HCT116 (cell line): ENCODE measurements at regions not wholly inside any gene's neighbourhood (a gene's known extent, or its start where the extent isn't known, plus 50 kb on each side); places are given as distances from the start of the nearest gene placed in this dataset.

ENCODE experiments used
- ATAC-seq: fragments of 200-7000 bp; cut with Tn5 transposase; 2 replicates; pipeline ENCODE4 v1.9.1; 2020; ENCODE audit warnings: mild to moderate bottlenecking, moderate library complexity
- BruUV-seq: library from RNA; stranded (reverse); fragments of 400-500 nt; replicated peaks from 2 replicates; lab custom pipeline; 2021; lab: Mats Ljungman, UMichigan
- CTCF ChIA-PET: fragments of 300-600 bp; sonication (Branson Sonifier 250); formaldehyde crosslinking; loops from one replicate; lab custom pipeline; 2021; ENCODE audit warnings: antibody characterized with exemption; lab: Charles Lee
- POLR2A ChIA-PET: fragments of 300-600, 350-600 bp; sonication (Branson Sonifier 250); formaldehyde crosslinking; loops from one replicate; lab custom pipeline; 2021; ENCODE audit warnings: antibody characterized with exemption; lab: Charles Lee
- RAD21 ChIA-PET, 2 experiments: fragments of 300-600 bp; sonication (Branson Sonifier 250); formaldehyde crosslinking; loops; one replicate each; lab custom pipeline; 2023; ENCODE audit warnings: low total read pairs in 2 of 2; ENCODE audit not compliant: uncharacterized antibody in 2 of 2, unreplicated experiment in 2 of 2, low non-redundant PET in 1 of 2; lab: Charles Lee
- DNase-seq: peaks from one replicate; pipeline ENCODE4 v3.0.0-alpha.2; 2010; ENCODE audit warnings: low read depth, low spot score
- H2AFZ ChIP-seq: fragments of 200-600 bp; shearing (Covaris generic), sonication (generic); 2 replicates; pipeline ENCODE4 v1.6.1; 2017; ENCODE audit warnings: low read depth, mixed run types, mixed read lengths, antibody characterized with exemption, low read length; ENCODE audit not compliant: poor library complexity, severe bottlenecking
- H3K27ac ChIP-seq: 2 replicates; pipeline ENCODE4 v1.5.1; 2012; ENCODE audit warnings: low read depth, low read length
- H3K27me3 ChIP-seq: fragments of 200-600 bp; sonication (generic); 2 replicates; pipeline ENCODE4 v1.6.1; 2016; ENCODE audit warnings: mixed run types, low read length, mixed read lengths; ENCODE audit not compliant: insufficient read depth
- H3K36me3 ChIP-seq, 2 experiments: fragments of 200-500 bp in 1 of 2; fragments of 200-600 bp in 1 of 2; sonication (Bioruptor generic) in 1 of 2; sonication (generic) in 1 of 2; 2 replicates each; pipeline versions ENCODE4 v1.5.1 to v1.6.1; 2014 to 2016; ENCODE audit warnings: low read length in 2 of 2, inconsistent platforms in 1 of 2, mixed read lengths in 1 of 2, mixed run types in 1 of 2; ENCODE audit not compliant: insufficient read depth in 2 of 2, control insufficient read depth in 1 of 2
- H3K4me1 ChIP-seq, 2 experiments: fragments of 200-600 bp in 1 of 2; sonication (generic) in 1 of 2; 2 replicates each; pipeline versions ENCODE4 v1.5.1 to v1.6.1; 2012 to 2017; ENCODE audit warnings: low read length in 2 of 2, inconsistent platforms in 1 of 2, mild to moderate bottlenecking in 1 of 2, mixed read lengths in 1 of 2, mixed run types in 1 of 2, moderate library complexity in 1 of 2; ENCODE audit not compliant: insufficient read depth in 2 of 2, control insufficient read depth in 1 of 2
- H3K4me2 ChIP-seq: fragments of 200-600 bp; sonication (generic); 2 replicates; pipeline ENCODE4 v1.6.1; 2017; ENCODE audit warnings: mixed run types, low read length, mixed read lengths
- H3K4me3 ChIP-seq, 2 experiments: fragments of 200-600 bp in 1 of 2; sonication (generic) in 1 of 2; replicated peaks in 1 of 2; 2 replicates each; pipeline ENCODE4 v1.5.1; 2011 to 2016; ENCODE audit warnings: low read length in 2 of 2, control low read depth in 1 of 2, low read depth in 1 of 2, mild to moderate bottlenecking in 1 of 2, mixed read lengths in 1 of 2, mixed run types in 1 of 2
- H3K79me2 ChIP-seq: fragments of 200-600 bp; sonication (generic); 2 replicates; pipeline ENCODE4 v1.6.1; 2017; ENCODE audit warnings: mild to moderate bottlenecking, mixed run types, low read length, moderate library complexity, mixed read lengths; ENCODE audit not compliant: insufficient read depth
- H3K9ac ChIP-seq: fragments of 200-600 bp; sonication (generic); 2 replicates; pipeline ENCODE4 v1.6.1; 2016; ENCODE audit warnings: low read length, mixed read lengths
- H3K9me2 ChIP-seq: fragments of 200-600 bp; sonication (generic), shearing (Covaris generic); 2 replicates; pipeline ENCODE4 v1.6.1; 2017; ENCODE audit warnings: mixed run types, mild to moderate bottlenecking, moderate library complexity; ENCODE audit not compliant: insufficient read depth
- H3K9me3 ChIP-seq, 2 experiments: fragments of 200-500 bp in 1 of 2; fragments of 200-600 bp in 1 of 2; sonication (Bioruptor generic) in 1 of 2; sonication (generic) in 1 of 2; 2 replicates each; pipeline ENCODE4 v1.6.1; 2014 to 2017; ENCODE audit warnings: low read length in 2 of 2, mixed read lengths in 2 of 2, inconsistent platforms in 1 of 2, low read depth in 1 of 2, mild to moderate bottlenecking in 1 of 2, mixed run types in 1 of 2, moderate library complexity in 1 of 2; ENCODE audit not compliant: control insufficient read depth in 1 of 2, insufficient read depth in 1 of 2
- H4K20me1 ChIP-seq: fragments of 200-600 bp; sonication (generic), shearing (Covaris generic); 2 replicates; pipeline ENCODE4 v1.6.1; 2017; ENCODE audit warnings: mixed run types, mild to moderate bottlenecking, moderate library complexity; ENCODE audit not compliant: insufficient read depth
- CEBPB ChIP-seq: IDR thresholded peaks from 2 replicates; pipeline ENCODE4 v1.6.1; 2012; ENCODE audit warnings: low read depth
- JUND ChIP-seq: IDR thresholded peaks from 2 replicates; pipeline ENCODE4 v1.6.1; 2012
- SRF ChIP-seq: IDR thresholded peaks from 2 replicates; pipeline ENCODE4 v1.6.1; 2012; ENCODE audit warnings: low read depth
- TCF7L2 ChIP-seq: IDR thresholded peaks from 2 replicates; pipeline ENCODE4 v1.7.0; 2011; ENCODE audit warnings: borderline replicate concordance, inconsistent platforms; ENCODE audit not compliant: insufficient read depth, insufficient read length; ENCODE audit errors: extremely low read depth
- ZNF274 ChIP-seq: fragments of 200-500 bp; sonication (Bioruptor generic); IDR thresholded peaks from 2 replicates; pipeline ENCODE4 v1.6.1; 2014; ENCODE audit warnings: mild to moderate bottlenecking, low read depth, low read length, inconsistent platforms
- intact Hi-C: fragments of 100-400 bp; cut with micrococcal nuclease; formaldehyde crosslinking; loops from 2 replicates; pipeline ENCODE4 v1.10.0; 2022
- TF ChIP-seq, protein P1 (sequence below): IDR thresholded peaks from 2 replicates; pipeline ENCODE4 v1.6.1; 2012
- TF ChIP-seq, protein P2 (sequence below), 3 experiments: fragments of 200-600 bp in 1 of 3; sonication (generic) in 1 of 3; IDR thresholded peaks in 2 of 3; conservative IDR thresholded peaks in 1 of 3; 2 replicates each; pipeline ENCODE4 v1.5.1; 2012 to 2017; ENCODE audit warnings: low read depth in 2 of 3, low read length in 2 of 3, antibody characterized with exemption in 1 of 3, borderline replicate concordance in 1 of 3, control low read depth in 1 of 3, mild to moderate bottlenecking in 1 of 3, mixed read lengths in 1 of 3, mixed run types in 1 of 3, moderate library complexity in 1 of 3; ENCODE audit not compliant: insufficient read depth in 1 of 3

DNA sequence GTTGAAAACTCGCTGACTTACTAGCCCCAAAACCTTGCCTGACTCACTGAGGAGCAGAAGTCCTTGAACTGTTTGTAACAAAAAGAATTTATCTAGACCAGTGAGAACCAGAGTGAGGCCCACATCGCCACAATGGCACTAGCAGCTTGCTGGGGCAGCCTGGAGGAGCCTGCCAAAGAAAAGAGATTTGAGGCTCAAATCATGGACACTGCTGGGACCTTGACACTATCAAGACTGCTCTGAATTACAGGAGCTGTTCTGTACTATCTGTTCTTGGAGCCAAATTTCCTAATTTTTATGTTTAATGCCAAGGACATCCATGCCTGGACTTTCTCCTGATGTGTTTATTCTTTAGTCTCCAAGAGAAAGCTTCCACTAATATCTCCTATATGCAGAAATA, 82.0 kb upstream of the JCAD start (continued):
- TF ChIP-seq, protein P1, sequence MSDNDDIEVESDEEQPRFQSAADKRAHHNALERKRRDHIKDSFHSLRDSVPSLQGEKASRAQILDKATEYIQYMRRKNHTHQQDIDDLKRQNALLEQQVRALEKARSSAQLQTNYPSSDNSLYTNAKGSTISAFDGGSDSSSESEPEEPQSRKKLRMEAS = no peak
- TF ChIP-seq ZNF274 = no peak
- TF ChIP-seq JUND = no peak
- TF ChIP-seq SRF = no peak
- TF ChIP-seq, protein P2, sequence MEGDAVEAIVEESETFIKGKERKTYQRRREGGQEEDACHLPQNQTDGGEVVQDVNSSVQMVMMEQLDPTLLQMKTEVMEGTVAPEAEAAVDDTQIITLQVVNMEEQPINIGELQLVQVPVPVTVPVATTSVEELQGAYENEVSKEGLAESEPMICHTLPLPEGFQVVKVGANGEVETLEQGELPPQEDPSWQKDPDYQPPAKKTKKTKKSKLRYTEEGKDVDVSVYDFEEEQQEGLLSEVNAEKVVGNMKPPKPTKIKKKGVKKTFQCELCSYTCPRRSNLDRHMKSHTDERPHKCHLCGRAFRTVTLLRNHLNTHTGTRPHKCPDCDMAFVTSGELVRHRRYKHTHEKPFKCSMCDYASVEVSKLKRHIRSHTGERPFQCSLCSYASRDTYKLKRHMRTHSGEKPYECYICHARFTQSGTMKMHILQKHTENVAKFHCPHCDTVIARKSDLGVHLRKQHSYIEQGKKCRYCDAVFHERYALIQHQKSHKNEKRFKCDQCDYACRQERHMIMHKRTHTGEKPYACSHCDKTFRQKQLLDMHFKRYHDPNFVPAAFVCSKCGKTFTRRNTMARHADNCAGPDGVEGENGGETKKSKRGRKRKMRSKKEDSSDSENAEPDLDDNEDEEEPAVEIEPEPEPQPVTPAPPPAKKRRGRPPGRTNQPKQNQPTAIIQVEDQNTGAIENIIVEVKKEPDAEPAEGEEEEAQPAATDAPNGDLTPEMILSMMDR (IDR thresholded peaks at IDR 0.05 in 2 of 3, conservative IDR thresholded peaks at IDR 0.05 in 1 of 3; ENCODE audit: borderline replicate concordance in 1 of 3, insufficient read depth in 1 of 3, low read depth in 2 of 3, low read length in 2 of 3) = no peak
- TF ChIP-seq, all 23 proteins: peak for 0

DNA sequence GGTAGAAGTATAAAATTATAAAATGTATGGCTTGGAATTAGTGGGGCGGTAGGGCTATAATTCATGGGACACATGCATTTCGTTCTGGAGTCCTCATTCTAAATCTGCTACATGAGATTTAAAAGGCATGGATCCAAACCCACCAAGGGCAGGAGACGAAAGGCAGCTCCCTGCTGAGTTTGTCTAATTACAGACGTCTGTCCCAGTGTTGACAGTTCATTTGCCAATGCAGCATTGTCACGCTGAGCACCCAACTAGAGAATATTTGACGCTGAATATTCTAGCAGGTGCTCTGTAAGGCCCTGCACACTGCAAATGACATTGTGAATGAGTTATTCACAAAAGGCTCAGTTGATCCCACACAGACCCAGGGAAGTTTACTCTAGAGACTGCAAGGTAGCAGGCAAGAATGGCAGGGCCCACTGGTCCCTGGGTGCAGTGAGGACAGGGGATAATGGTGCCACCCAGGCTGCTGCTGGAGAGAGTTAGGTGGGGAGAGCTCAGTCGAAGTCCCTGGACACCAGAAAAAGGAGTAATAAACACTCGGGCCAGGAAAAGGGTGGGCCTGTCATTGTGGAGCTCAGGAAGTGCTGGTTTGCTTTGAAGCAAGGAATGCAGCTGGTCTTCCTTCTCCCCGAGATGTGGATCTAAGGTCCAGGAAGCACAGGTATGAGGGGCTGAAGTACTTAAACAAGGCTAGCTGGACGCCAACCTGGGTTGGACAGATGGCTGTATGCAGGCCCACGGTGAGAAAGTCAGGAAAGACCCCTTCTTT, 75.0 kb upstream of the JCAD start:
- no TSS peak for BruUV-seq
- no peaks in the 10 kb centered on the region for H4K20me1 ChIP-seq
- H3K36me3 ChIP-seq = no peaks in the 10 kb centered on the region
- ChIA-PET RAD21 (no interaction called here), POLR2A (no interaction called here), CTCF (no interaction called here)
- TF ChIP-seq TCF7L2 (no peak), CEBPB (no peak)
- H3K9ac ChIP-seq = no peak overlapping the region
- H3K27me3 ChIP-seq = no peaks in the 10 kb centered on the region; the same call in 1 of the 2 replicates
- H3K79me2 ChIP-seq = no peaks in the 10 kb centered on the region
- no peaks in the 10 kb centered on the region for H3K9me3 ChIP-seq
- H3K4me2 ChIP-seq = no peak overlapping the region
- no peak overlapping the region for H3K27ac ChIP-seq
- no peaks in the 10 kb centered on the region for H3K4me1 ChIP-seq
- H2AFZ ChIP-seq = no peak overlapping the region
- H3K4me3 ChIP-seq = no peak overlapping the region
- DNase-seq (no peak), ATAC-seq (no peak)
- intact Hi-C loops = no loop called here
- H3K9me2 ChIP-seq = no peaks in the 10 kb centered on the region
